Muscle of back (tissue), 3 donors: ENCODE measurements at regions not wholly inside any gene's neighbourhood (a gene's known extent, or its start where the extent isn't known, plus 50 kb on each side); places are given as distances from the start of the nearest gene placed in this dataset.

Experiments
- DNase-seq, 3 donors: peaks; one replicate each; pipeline versions ENCODE4 v3.0.0 to v3.0.0-alpha.2; 2013

DNA sequence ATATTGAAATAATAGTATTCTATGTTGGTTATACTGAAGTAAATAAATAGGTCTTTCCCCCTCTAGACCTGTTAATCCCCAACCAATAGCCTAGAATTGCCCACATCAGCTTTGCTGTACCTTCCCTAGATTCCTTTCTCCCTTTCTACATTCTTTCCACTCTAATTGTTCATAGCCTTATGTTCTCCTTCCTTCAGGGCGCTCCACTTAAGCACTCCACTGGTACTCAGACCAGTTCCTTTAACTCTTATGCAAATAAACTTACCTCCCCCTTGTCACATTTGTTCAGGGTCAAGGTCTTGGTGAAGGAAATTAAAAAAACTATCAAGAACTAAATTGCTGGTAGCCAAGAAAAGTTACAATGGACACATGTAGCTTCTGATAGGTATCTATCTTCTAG, 294.8 kb downstream of the UTP18 start:
- DNase-seq: no peak

DNA sequence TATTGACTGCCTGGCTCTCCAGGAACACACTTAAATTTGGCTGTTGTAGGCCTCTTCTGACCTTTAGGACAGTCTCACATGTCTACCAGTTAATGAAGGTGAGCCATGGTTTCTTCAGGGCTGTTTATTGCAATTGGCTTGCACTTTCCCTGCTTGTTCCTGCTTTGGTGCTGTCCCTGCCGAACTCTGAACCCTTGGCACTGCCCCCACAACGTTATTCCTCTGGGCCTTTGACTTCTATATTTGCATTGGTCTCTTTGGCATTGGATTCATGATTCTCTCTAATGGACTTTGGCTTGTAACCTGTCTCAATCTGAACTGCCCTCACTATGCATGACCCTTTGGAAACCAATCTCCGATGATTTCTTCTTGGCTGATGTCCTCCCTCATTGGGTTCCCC, 299.4 kb downstream of the UTP18 start:
- no peak for DNase-seq

- no peak for DNase-seq
Observed at GRCh38 chr17:51560398-51560797, 300.1 kb downstream of the UTP18 start.

DNA sequence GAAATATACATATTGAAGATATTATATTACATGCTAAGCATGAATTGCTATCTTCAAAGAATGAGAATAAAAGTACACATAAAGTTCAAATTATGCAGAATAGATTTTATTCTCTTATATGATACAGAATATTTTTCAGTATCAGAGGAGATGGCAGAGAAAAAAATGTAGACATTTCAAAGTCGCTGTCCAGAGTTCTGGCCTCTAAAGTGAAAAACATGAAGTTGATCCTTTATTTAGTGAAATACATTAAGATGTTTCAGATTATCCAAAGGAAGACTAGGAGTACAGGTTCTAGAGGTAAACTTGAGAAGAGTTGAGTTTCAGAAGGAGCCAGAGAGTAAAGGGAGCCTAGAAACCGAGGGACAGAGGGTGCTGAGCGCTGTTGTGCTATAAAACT, 303.6 kb downstream of the UTP18 start:
- no peak for DNase-seq

GRCh38 chr17:51572115-51572514, 311.8 kb downstream of the UTP18 start:
- no peak for DNase-seq
